Mesenchymal stem cell (in vitro differentiated cells and primary cell): ENCODE measurements at regions not wholly inside any gene's neighbourhood (a gene's known extent, or its start where the extent isn't known, plus 50 kb on each side); places are given as distances from the start of the nearest gene placed in this dataset.

Source experiments
- DNase-seq: peaks from one replicate; pipeline ENCODE4 v3.0.0-alpha.2; 2013
- H2AFZ ChIP-seq: one replicate; pipeline ENCODE4 v1.6.1; 2013; ENCODE audit warnings: low read depth, mild to moderate bottlenecking, control low read depth, inconsistent platforms, low read length, moderate library complexity
- H2AK5ac ChIP-seq: 2 replicates; pipeline ENCODE4 v1.6.1; 2013; ENCODE audit warnings: low read length, moderate library complexity, mild to moderate bottlenecking, inconsistent platforms; ENCODE audit not compliant: severe bottlenecking
- H2BK120ac ChIP-seq: one replicate; pipeline ENCODE4 v1.6.1; 2013; ENCODE audit warnings: low read depth, mild to moderate bottlenecking, inconsistent platforms, low read length, moderate library complexity
- H2BK12ac ChIP-seq, 2 experiments: one replicate each; pipeline ENCODE4 v1.6.1; 2013; ENCODE audit warnings: inconsistent platforms in 2 of 2, low read length in 2 of 2, mild to moderate bottlenecking in 2 of 2, moderate library complexity in 2 of 2, control low read depth in 1 of 2
- H2BK15ac ChIP-seq: one replicate; pipeline ENCODE4 v1.6.1; 2013; ENCODE audit warnings: mild to moderate bottlenecking, low read depth, inconsistent platforms; ENCODE audit not compliant: poor library complexity, severe bottlenecking
- H2BK5ac ChIP-seq: 2 replicates; pipeline ENCODE4 v1.6.1; 2013; ENCODE audit warnings: low read depth, mild to moderate bottlenecking, low read length, control low read depth, inconsistent platforms; ENCODE audit not compliant: poor library complexity, severe bottlenecking
- H3K14ac ChIP-seq, 2 experiments: one replicate each; pipeline ENCODE4 v1.6.1; 2013; ENCODE audit warnings: inconsistent platforms in 2 of 2, low read length in 2 of 2, control low read depth in 1 of 2, mild to moderate bottlenecking in 1 of 2, moderate library complexity in 1 of 2
- H3K18ac ChIP-seq, 2 experiments: one replicate each; pipeline ENCODE4 v1.6.1; 2013; ENCODE audit warnings: inconsistent platforms in 2 of 2, low read length in 2 of 2, control low read depth in 1 of 2, low read depth in 1 of 2, mild to moderate bottlenecking in 1 of 2
- H3K23ac ChIP-seq, 2 experiments: one replicate each; pipeline ENCODE4 v1.6.1; 2013; ENCODE audit warnings: inconsistent platforms in 2 of 2, low read length in 2 of 2, mild to moderate bottlenecking in 2 of 2, moderate library complexity in 2 of 2, control low read depth in 1 of 2
- H3K27ac ChIP-seq: 2 replicates; pipeline ENCODE4 v1.5.1; 2013; ENCODE audit warnings: mild to moderate bottlenecking, moderate library complexity, low read length, control low read depth, inconsistent platforms; ENCODE audit not compliant: poor library complexity, severe bottlenecking
- H3K27me3 ChIP-seq, 2 experiments: 2 replicates each; pipeline versions ENCODE4 v1.6.1 to v1.7.0; 2013; ENCODE audit warnings: low read length in 2 of 2, mild to moderate bottlenecking in 2 of 2, moderate library complexity in 2 of 2, control low read depth in 1 of 2, inconsistent platforms in 1 of 2; ENCODE audit not compliant: control insufficient read depth in 1 of 2, insufficient read depth in 1 of 2
- H3K36me3 ChIP-seq, 2 experiments: 2 replicates each; pipeline versions ENCODE4 v1.6.1 to v1.7.0; 2013; ENCODE audit warnings: low read length in 2 of 2, control low read depth in 1 of 2, inconsistent platforms in 1 of 2, low read depth in 1 of 2, mild to moderate bottlenecking in 1 of 2; ENCODE audit not compliant: insufficient read depth in 2 of 2, control insufficient read depth in 1 of 2
- H3K4ac ChIP-seq, 2 experiments: one replicate each; pipeline ENCODE4 v1.6.1; 2013; ENCODE audit warnings: inconsistent platforms in 2 of 2, low read length in 2 of 2, mild to moderate bottlenecking in 2 of 2, moderate library complexity in 2 of 2, control low read depth in 1 of 2, low read depth in 1 of 2
- H3K4me1 ChIP-seq: 2 replicates; pipeline ENCODE4 v1.6.1; 2013; ENCODE audit warnings: low read depth, low read length, control low read depth; ENCODE audit not compliant: control insufficient read depth, insufficient read depth
- H3K4me2 ChIP-seq: 2 replicates; pipeline ENCODE4 v1.6.1; 2013; ENCODE audit warnings: low read length, mild to moderate bottlenecking, inconsistent platforms; ENCODE audit not compliant: poor library complexity, severe bottlenecking
- H3K4me3 ChIP-seq, 2 experiments: 2 replicates each; pipeline versions ENCODE4 v1.5.1 to v1.7.0; 2013; ENCODE audit warnings: low read length in 2 of 2, mild to moderate bottlenecking in 2 of 2, control low read depth in 1 of 2, low read depth in 1 of 2; ENCODE audit not compliant: insufficient read depth in 1 of 2
- H3K79me1 ChIP-seq: replicated peaks from 2 replicates; pipeline ENCODE4 v1.6.1; 2013; ENCODE audit warnings: mild to moderate bottlenecking, control low read depth, low read length, inconsistent platforms; ENCODE audit not compliant: poor library complexity, severe bottlenecking
- H3K9ac ChIP-seq: 2 replicates; pipeline ENCODE4 v1.7.0; 2013; ENCODE audit warnings: mild to moderate bottlenecking, low read length, moderate library complexity
- H3K9me3 ChIP-seq: 2 replicates; pipeline ENCODE4 v1.7.0; 2013; ENCODE audit warnings: mild to moderate bottlenecking, low read length; ENCODE audit not compliant: control insufficient read depth
- H4K8ac ChIP-seq: one replicate; pipeline ENCODE4 v1.6.1; 2013; ENCODE audit warnings: inconsistent platforms, mild to moderate bottlenecking, low read length, moderate library complexity
- H4K91ac ChIP-seq: one replicate; pipeline ENCODE4 v1.6.1; 2013; ENCODE audit warnings: mild to moderate bottlenecking, low read length, inconsistent platforms
- WGBS: methylation state at CpG from one replicate; pipeline ENCODE4 v1.1.7; 2013; ENCODE audit warnings: mixed read lengths; 5-methylcytosine and 5-hydroxymethylcytosine counted together

GRCh38 chr5:57317341-57317740 lies 143.5 kb downstream of the GPBP1 start:
- H2BK5ac ChIP-seq: no peak overlapping the region
- no peak overlapping the region for H2BK12ac ChIP-seq
- H4K91ac ChIP-seq: peak overlapping the region; percentile 78
- H4K8ac ChIP-seq: no peak overlapping the region
- no peak overlapping the region for H2AK5ac ChIP-seq
- no peaks in the 10 kb centered on the region for H3K9me3 ChIP-seq
- 0% methylated on average over 4 of the region's 5 CpGs for WGBS
- H2BK120ac ChIP-seq: no peak overlapping the region
- no peaks in the 10 kb centered on the region for H3K79me1 ChIP-seq
- no peak overlapping the region for H3K23ac ChIP-seq
- H3K4ac ChIP-seq: no peak overlapping the region
- no peak overlapping the region for H2BK15ac ChIP-seq
- no peak overlapping the region for H3K4me3 ChIP-seq
- H3K18ac ChIP-seq: peak overlapping the region in 1 of 2 experiments; percentile 19
- H3K27ac ChIP-seq: no peak overlapping the region
- H3K36me3 ChIP-seq: no peaks in the 10 kb centered on the region
- peaks cover 0 to 9% of the 10 kb centered on the region in 2 experiments for H3K27me3 ChIP-seq
- no peak overlapping the region for H3K14ac ChIP-seq
- DNase-seq: no peak
- peaks cover 6% of the 10 kb centered on the region for H3K4me1 ChIP-seq
- H3K4me2 ChIP-seq: no peak overlapping the region
- H2AFZ ChIP-seq: no peak overlapping the region
- H3K9ac ChIP-seq: no peak overlapping the region

- H3K4ac ChIP-seq: no peak overlapping the region
- no peak overlapping the region for H3K27ac ChIP-seq
- 0% methylated on average over 2 of the region's 3 CpGs for WGBS
- no peaks in the 10 kb centered on the region for H3K79me1 ChIP-seq
- peak overlapping the region; percentile 13 to 21 for H2BK12ac ChIP-seq
- H2BK120ac ChIP-seq: no peak overlapping the region
- no peak overlapping the region for H4K8ac ChIP-seq
- no peak overlapping the region for H3K18ac ChIP-seq
- no peak overlapping the region for H2BK15ac ChIP-seq
- peaks cover 6% of the 10 kb centered on the region for H3K4me1 ChIP-seq
- H2AFZ ChIP-seq: no peak overlapping the region
- H3K4me2 ChIP-seq: no peak overlapping the region
- no peak overlapping the region for H2AK5ac ChIP-seq
- H3K9ac ChIP-seq: no peak overlapping the region
- no peak overlapping the region for H4K91ac ChIP-seq
- H3K27me3 ChIP-seq: peaks cover 0 to 9% of the 10 kb centered on the region in 2 experiments
- H3K36me3 ChIP-seq: no peaks in the 10 kb centered on the region
- H3K4me3 ChIP-seq: no peak overlapping the region
- no peak overlapping the region for H2BK5ac ChIP-seq
- peak; percentile 100 for DNase-seq
- H3K23ac ChIP-seq: no peak overlapping the region
- no peaks in the 10 kb centered on the region for H3K9me3 ChIP-seq
- no peak overlapping the region for H3K14ac ChIP-seq
These were observed 143.0 kb downstream of the GPBP1 start for GRCh38 chr5:57316798-57317327.

- Histone ChIP-seq H3K36me3 (no peaks in the 10 kb centered on the region), H3K4me2 (no peak overlapping the region), H3K4me3 (no peak overlapping the region), H2BK15ac (no peak overlapping the region), H3K79me1 (no peaks in the 10 kb centered on the region), H3K9me3 (no peaks in the 10 kb centered on the region), H2BK5ac (no peak overlapping the region), H4K8ac (no peak overlapping the region), H3K18ac (peak overlapping the region; percentile 55 to 87), H4K91ac (no peak overlapping the region), H3K4ac (peak overlapping the region in 1 of 2 experiments; percentile 93), H2BK12ac (peak overlapping the region; percentile 85 to 89), H3K27ac (no peak overlapping the region), H3K27me3 (peaks cover 0 to 3% of the 10 kb centered on the region in 2 experiments), H2AFZ (no peak overlapping the region), H2BK120ac (peak overlapping the region; percentile 96), H3K9ac (no peak overlapping the region), H2AK5ac (no peak overlapping the region), H3K4me1 (peaks cover 6% of the 10 kb centered on the region), H3K14ac (peak overlapping the region in 1 of 2 experiments; percentile 39), H3K23ac (peak overlapping the region in 1 of 2 experiments; percentile 50)
- 94% methylated on average over 2 of the region's 3 CpGs for WGBS
- no peak for DNase-seq
These were observed 142.1 kb downstream of the GPBP1 start for GRCh38 chr5:57315941-57316340.
